VCaP (cell line): ENCODE measurements at regions not wholly inside any gene's neighbourhood (a gene's known extent, or its start where the extent isn't known, plus 50 kb on each side); places are given as distances from the start of the nearest gene placed in this dataset.

ENCODE experiments used
- H3K27ac ChIP-seq: fragments of 450-650 bp; 2 replicates; pipeline ENCODE4 v1.5.1; 2017
- TF ChIP-seq, protein P1 (sequence below): fragments of 450-650 bp; conservative IDR thresholded peaks from 2 replicates; pipeline ENCODE4 v1.5.1; 2017; ENCODE audit warnings: mild to moderate bottlenecking, moderate library complexity

GRCh38 chr1:10890491-10891071, 94.1 kb upstream of the CASZ1 start:
- TF ChIP-seq, protein P1, sequence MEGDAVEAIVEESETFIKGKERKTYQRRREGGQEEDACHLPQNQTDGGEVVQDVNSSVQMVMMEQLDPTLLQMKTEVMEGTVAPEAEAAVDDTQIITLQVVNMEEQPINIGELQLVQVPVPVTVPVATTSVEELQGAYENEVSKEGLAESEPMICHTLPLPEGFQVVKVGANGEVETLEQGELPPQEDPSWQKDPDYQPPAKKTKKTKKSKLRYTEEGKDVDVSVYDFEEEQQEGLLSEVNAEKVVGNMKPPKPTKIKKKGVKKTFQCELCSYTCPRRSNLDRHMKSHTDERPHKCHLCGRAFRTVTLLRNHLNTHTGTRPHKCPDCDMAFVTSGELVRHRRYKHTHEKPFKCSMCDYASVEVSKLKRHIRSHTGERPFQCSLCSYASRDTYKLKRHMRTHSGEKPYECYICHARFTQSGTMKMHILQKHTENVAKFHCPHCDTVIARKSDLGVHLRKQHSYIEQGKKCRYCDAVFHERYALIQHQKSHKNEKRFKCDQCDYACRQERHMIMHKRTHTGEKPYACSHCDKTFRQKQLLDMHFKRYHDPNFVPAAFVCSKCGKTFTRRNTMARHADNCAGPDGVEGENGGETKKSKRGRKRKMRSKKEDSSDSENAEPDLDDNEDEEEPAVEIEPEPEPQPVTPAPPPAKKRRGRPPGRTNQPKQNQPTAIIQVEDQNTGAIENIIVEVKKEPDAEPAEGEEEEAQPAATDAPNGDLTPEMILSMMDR: no peak
- H3K27ac ChIP-seq: peak overlapping the region; percentile 7; the same call in 1 of the 2 replicates

GRCh38 chr1:10891091-10891490, 94.6 kb upstream of the CASZ1 start:
- TF ChIP-seq, protein P1: no peak

DNA sequence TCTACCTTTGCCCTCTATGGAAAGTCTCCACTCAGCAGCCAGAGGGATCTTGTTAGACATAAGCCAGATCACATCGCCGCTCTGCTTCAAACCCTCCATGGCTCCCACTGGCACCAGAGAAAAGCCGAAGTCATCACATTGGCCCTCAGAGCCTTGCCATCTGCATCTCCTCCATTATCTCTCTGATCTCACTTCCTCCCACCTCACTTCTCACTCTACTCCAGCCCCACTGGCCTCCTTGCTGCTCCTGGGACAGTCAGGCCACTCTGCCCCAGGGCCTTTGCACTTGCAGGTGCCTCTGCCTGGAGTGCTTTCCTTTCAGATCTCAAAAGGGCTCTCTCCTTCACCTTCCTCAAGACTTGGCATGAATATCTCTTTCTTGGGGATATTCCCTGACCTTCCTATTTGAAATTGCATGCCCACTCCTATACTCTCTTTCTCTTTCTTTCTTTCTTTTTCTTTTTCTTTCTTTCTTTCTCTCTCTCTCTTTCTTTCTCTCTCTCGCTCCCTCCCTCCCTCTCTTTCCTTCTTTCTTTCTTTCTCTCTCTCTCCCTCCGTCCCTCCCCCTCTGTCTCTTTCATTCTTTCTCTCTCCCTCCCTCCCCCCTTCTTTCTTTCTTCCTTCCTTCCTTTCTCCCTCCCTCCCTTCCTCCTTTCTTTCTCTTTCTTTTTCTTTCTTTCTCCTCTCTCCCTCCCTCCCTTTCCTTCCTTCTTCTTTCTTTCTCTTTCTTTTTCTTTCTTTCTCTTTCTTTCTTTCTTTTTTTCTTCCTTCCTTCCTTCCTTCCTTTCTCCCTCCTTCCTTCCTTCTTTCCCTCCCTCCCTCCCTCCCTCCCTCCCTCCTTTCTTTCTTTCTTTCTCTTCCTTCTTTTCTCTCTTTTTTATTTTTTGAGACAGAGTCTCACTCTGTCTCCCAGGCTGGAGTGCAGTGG, 96.0 kb upstream of the CASZ1 start:
- TF ChIP-seq, protein P1: no peak

More at GRCh38 chr1:10891091-10891490, 94.6 kb upstream of the CASZ1 start:
- peak overlapping the region; percentile 7; the same call in 1 of the 2 replicates for H3K27ac ChIP-seq

GRCh38 chr1:10895621-10896020, 99.2 kb upstream of the CASZ1 start:
- no peak overlapping the region for H3K27ac ChIP-seq
- TF ChIP-seq, protein P1: no peak

More for the DNA sequence above, 96.0 kb upstream of the CASZ1 start:
- H3K27ac ChIP-seq: no peak overlapping the region

DNA sequence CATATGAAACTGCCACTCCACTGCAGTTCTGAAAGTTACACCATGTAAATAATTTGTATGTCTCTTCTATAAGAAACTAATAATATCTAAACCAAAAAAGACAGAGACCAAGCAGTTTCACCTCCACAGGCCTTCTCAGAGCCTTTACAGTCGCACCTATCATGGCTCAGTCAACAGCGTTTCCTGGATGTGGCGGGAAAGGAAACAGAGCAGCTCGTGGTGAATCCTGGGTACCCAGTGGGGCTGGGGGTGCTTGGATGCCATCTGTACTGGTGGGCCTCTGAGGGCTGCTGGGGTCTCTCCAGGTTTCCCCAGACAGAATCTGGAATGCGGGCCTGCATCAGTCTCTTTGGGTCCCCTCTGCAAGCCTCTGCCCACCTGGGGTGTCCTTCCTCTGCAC, 100.2 kb upstream of the CASZ1 start:
- TF ChIP-seq, protein P1: no peak

GRCh38 chr1:10897321-10897980, 101.0 kb upstream of the CASZ1 start:
- H3K27ac ChIP-seq: no peak overlapping the region
- TF ChIP-seq, protein P1: no peak

More for the DNA sequence above, 100.2 kb upstream of the CASZ1 start:
- no peak overlapping the region for H3K27ac ChIP-seq
